Fibroblast of skin of right biceps (primary cell): ENCODE measurements at regions not wholly inside any gene's neighbourhood (a gene's known extent, or its start where the extent isn't known, plus 50 kb on each side); places are given as distances from the start of the nearest gene placed in this dataset.

Source experiments
- DNase-seq: peaks from one replicate; pipeline ENCODE4 v3.0.0-alpha.2; 2013

- DNase-seq: no peak
These were observed 135.4 kb downstream of the BAMBI start for GRCh38 chr10:28812384-28813372.

GRCh38 chr10:28815681-28816080, 138.4 kb downstream of the BAMBI start:
- no peak for DNase-seq

GRCh38 chr10:28822719-28823464, 145.6 kb downstream of the BAMBI start:
- DNase-seq: no peak

- peak; percentile 10 for DNase-seq
These were observed 146.3 kb downstream of the BAMBI start for GRCh38 chr10:28823501-28824075.

GRCh38 chr10:28833313-28833712, 156.0 kb downstream of the BAMBI start:
- DNase-seq: no peak

- no peak for DNase-seq
These were observed 159.1 kb downstream of the BAMBI start for GRCh38 chr10:28836435-28836743.

GRCh38 chr10:28837613-28838390, 160.5 kb downstream of the BAMBI start:
- peak; percentile 42 for DNase-seq

- DNase-seq: peak; percentile 33
These were observed 161.6 kb downstream of the BAMBI start for GRCh38 chr10:28838908-28839307.

- peak; percentile 70 for DNase-seq
These were observed 162.3 kb downstream of the BAMBI start for GRCh38 chr10:28839600-28840007.

DNA sequence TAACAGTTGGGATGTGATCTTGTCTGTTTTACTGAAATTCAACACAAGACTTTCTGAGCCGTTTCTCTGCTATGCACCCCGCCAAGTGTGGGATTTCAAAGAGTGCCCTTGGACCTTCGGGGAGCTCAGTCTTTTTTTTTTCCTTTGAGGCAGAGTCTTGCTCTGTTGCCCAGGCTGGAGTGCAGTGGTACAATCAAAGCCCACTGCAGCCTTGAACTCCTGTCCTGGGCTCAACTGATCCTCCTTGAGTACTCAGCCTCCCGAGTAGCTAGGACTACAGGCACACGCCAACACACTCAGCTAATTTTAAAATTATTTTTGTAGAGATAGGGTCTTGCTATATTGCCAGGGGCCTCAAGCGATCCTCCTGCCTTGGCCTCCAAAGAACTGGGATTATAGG, 162.9 kb downstream of the BAMBI start:
- no peak for DNase-seq

GRCh38 chr10:28840971-28841370, 163.7 kb downstream of the BAMBI start:
- peak; percentile 30 for DNase-seq

DNA sequence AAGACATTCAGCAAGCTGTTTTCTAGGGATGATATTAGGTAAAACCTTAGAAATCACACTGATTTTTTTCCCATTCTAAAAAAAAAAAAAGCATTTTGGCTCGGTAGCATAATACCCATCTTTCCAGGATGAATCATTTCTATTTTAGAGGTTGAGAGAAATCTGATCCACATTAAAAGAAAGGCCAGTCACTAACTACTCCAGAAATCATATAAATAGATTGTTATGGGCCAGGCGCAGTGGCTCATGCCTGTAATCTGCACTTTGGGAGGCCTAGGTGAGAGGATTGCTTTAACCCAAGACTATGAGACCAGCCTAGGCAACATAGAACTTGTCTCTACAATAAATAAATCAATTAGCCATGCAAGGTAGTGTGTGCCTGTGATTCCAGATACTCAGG, 164.3 kb downstream of the BAMBI start:
- DNase-seq: peak; percentile 85

DNA sequence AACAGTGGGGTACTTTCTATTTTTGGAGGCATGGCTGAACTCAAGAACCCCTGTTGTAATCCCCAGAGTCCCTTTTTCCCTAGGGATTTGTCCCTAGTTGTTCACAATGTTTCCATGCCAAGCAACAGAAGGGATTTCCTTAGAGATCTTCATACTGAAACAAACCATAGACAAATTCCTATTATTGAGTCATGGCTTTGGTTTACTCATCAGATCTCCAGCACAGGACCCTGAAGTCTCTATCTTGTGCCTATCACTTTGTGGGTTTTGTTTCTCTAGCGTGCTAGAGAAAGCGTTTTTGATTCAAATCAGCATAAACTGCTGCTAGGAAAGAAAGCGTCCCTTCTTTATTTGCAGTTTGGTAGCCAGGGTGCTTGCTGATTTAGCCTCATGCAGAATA, 165.0 kb downstream of the BAMBI start:
- DNase-seq: peak; percentile 92

GRCh38 chr10:28845009-28845682, 167.8 kb downstream of the BAMBI start:
- DNase-seq: peak; percentile 80

DNA sequence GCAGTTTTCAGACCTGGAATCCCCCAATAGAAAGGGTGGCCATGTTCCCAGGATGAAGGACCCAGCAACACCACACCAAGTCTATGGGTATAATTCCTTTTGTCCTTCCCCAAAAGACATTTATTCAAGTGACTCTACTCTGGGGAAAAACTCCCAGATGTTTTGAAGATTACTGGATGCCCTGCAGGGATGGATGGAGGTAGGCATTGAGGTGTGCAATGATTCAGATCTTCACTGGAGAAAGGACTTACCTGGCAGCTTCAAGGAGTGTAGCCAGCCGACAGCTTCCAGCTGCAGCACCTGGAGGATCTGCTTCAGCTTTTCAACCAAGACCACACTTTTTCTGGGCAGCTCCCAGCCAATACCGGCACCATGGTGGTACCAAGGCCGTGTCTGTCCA, 172.0 kb downstream of the BAMBI start:
- DNase-seq: no peak

DNA sequence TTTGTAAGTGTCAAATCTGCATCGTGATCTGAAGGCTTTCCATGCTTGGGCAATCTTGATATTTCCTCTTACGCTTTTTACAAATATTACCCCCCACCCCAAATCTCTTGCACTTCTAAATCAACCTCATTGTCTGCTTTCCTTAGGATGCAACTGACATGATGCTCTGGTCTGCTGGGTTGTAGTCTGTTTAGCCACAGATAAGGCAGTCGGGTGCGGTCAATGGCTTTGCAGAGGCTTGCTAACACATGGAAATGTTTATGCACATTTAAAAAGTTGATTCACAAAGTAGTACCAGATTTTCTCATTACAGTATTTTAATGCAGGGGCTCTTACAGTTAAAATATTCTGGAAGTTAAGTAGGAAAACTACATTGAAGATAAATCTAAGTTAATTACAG, 172.5 kb downstream of the BAMBI start:
- DNase-seq: no peak

DNA sequence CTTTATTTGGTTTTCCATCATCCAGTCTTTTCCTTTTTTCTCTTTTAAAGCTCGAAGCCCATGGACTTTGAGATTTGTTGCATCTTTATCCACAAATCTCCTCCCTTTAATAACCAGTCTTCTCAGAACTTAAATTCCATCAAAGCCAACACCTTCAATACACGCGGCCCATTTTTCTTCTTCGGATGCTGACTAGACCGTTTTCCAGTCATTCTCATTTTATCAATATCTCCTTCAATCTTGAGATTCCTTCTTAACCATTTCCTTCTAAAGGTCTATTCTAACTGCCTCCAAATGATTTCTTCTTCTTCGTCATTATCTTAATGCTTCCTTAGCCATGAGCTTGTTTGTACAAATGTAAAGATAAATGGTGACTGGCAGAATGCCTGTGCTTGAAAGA, 173.5 kb downstream of the BAMBI start:
- DNase-seq: no peak

DNA sequence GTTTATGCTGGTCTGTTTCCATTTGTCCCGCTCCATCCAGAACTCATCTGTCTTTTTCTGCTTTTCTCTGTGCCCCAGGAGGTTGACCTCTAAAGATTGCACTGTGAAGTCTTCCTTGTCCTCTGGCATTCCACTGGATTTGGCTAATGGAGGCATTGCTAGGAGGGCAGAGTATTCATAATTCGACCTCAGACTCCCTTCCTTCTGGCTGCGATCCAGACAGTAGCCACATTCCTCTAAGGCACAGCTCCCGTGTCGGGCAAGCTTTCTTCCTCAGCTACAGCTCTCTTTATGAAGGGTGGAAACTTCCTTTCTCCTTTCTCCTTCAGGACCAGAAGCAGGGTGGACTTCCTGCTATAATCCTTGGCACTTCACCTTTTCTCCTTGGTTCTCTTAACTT, 175.9 kb downstream of the BAMBI start:
- peak; percentile 43 for DNase-seq

- no peak for DNase-seq
These were observed 179.8 kb downstream of the BAMBI start for GRCh38 chr10:28857164-28857563.

- no peak for DNase-seq
These were observed 181.3 kb downstream of the BAMBI start for GRCh38 chr10:28858646-28859045.

DNA sequence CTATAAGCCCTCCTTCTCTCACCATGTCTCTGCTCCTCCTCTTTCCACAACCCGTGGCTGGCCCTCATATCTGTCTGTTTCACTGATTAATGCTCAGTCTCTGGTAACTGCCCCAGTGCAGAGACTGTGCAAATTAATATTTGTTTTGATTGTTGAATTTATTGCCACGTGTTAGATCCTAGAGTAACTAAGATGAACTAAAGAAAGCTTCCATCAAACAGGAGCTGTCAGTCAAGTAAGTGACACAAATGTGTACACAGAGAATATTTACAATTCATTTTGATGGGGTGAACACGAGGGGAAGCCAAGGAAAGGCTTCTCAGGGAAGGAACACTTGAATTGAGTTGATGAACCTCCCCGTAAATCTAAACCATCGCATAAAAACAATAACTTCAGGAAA, 182.5 kb downstream of the BAMBI start:
- no peak for DNase-seq

GRCh38 chr10:28862219-28862618, 184.9 kb downstream of the BAMBI start:
- DNase-seq: no peak
